GM18868 (cell line): ENCODE measurements at regions not wholly inside any gene's neighbourhood (a gene's known extent, or its start where the extent isn't known, plus 50 kb on each side); places are given as distances from the start of the nearest gene placed in this dataset.
A peak's percentile ranks its signal among the peaks of the same experiment; 100 is the strongest.

Experiments
- ATAC-seq: cut with Tn5 transposase; IDR thresholded peaks from one replicate; pipeline ENCODE4 v1.9.1; 2021; ENCODE audit warnings: mild to moderate bottlenecking, moderate library complexity; ENCODE audit not compliant: unreplicated experiment

DNA sequence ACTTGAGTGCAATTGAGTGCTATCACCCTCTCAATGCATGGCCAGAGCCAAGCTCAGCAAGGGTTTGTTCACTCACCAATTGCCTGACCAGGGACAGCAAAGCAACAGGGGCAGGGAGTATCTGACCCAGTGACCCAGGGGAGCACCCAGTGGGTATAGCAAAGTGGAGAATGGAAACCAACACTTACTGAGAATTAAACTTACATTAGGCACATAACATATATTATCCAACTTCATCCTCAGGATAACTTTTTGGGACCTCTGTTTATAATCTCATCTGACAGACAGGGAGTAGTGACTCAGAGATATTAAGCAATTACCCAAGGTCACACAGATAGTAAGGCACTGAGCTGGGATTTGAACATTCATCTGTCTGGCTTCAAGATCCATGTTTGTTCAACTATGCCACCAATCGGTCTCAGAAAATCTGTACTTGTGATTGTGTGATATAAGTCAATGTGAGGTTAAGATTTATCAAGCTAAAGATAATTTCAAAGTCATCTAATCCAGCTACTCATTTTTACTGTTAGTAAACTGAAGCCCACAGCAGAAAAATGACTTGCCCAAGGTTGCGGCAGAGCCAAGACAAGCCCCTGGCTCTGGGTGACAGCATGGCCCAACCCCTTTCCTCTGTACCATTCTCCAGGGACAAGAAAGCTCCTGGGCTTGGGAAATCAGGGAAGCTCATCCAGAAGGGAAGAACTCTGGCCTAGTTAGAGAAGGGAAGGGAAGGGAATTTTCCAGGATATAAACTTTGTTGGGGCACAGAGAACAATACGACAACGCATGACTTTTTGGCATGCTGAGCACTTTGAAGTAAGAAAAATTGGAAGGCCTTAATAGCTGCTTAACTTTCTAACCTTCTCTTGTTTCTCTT is 138.0 kb upstream of the SMAD3 start:
- ATAC-seq: no peak

GRCh38 chr15:66928101-66928500 is 137.3 kb upstream of the SMAD3 start:
- ATAC-seq: no peak

DNA sequence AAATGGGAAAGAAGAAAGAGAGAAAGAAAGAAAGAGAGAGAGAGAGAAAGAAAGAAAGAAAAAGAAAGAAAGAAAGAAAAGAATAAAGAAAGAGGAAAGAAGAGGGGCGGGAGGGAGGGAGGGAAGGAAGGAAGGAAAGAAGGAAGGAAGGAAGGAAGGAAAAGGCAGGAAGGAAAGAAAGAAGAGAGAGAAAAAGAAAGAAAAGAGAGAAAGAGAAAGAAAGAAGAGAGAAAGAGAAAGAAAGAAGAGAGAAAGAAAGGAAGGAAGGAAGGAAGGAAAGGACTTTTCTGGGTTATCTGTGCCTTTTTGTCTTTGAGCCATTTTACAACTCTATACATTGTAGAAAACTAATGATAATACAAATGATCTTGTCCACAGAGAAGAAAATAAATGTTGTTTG is 136.6 kb upstream of the SMAD3 start:
- ATAC-seq: no peak

GRCh38 chr15:66929843-66930402 is 135.5 kb upstream of the SMAD3 start:
- ATAC-seq: no peak

DNA sequence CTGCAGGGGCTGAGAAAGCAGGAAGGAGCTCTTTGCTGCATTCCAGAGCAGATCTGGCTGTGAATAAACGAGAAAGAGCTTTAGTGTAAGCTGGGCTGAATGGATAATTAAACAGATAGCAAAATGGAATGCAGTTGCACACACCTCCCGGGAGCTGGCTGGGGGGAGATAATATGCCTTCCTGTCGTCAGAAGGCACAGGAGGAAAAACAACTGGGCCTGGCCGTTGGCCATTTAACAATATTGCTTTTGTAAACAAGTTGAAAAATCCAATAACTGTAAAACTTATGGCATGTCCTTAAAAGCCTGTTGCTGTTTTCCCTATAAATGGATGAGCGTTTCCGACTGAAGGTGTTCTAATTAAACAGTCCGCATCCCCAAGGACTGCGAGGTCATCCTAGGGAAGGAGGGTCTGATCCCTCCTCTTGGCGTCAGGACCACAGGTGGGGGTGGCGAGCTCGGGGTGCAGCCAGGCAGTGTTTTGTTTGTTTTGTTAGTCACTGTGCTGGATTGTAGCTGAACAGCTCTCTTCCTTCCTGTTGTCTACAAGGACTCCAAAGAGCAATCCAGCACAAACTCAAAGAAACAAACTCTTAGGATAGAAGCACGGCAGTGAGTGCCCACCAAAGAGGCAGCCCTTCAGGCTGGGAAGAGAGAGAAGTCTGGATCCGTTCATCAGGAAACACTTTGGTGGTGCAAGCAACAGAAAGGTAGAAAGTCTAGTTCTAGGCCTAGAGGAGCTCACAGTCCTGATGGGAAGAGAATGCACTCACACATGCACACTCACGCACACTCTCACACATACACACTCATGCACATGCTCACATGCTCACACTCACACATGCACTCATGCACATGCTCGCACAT is 133.4 kb upstream of the SMAD3 start:
- ATAC-seq: no peak

DNA sequence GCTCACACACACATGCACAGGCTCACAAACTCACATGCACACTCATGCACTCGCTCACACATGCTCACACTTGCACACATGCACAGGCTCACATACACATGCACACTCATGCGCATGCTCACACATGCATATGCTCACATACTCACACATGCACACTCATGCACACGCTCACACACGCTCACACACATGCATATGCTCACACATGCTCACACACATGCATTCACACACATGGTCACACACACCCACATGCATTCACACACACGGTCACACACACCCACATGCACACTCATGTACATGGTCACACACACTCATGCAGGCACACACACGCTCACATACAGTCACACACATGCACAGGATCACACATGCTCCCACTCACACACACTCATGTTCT is 132.8 kb upstream of the SMAD3 start:
- no peak for ATAC-seq

- ATAC-seq: no peak
These were observed 131.2 kb upstream of the SMAD3 start for GRCh38 chr15:66933932-66934867.

DNA sequence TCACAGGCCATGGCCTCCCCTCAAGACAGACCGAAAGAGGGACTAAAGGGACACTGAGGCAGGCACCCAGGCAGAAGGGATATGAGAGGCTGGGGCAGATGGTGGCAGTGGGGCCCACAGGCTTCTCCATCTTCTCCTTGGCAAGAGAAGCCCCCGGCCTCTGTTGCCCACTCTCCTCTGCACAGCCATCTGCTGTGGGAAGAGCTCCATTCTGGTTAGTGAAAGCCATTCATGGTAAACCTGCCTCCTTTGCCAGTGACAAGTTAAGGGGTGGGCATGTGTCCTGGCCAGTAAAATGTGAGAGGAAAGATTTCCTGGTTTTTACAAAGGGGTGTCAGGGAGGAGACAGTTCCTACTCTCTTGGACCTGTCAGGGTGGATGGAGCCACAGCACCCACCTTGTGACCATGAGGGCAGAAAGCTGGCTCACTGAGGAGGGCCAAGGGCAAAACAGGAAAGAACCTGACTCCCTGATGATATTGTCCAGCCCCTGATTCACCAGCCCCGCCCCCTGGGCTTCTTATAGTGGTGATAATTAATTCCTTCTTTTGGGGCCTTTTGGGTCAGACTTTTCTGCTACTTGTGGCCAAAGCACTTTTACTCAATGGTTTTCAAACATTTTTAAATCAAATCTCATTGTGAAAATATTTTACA is 130.4 kb upstream of the SMAD3 start:
- no peak for ATAC-seq

DNA sequence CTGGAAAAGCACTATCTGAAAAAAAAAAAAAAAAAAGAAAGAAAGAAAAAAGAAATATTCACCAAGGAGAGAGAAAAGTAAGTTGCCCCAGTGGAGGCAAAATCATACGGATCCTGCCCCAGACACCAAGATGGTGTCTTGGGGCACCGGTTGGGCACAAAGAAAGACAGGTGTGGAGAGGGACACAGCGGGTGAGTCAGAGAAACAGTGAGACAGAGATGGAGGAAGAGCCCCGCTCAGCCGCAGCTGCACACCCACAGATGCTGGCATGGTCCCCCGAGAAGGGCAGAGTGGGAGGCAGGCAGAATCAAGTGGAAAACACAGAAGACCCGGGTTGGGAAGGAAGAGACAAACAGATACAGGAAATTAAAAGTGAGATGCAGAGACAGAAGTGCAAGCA is 129.7 kb upstream of the SMAD3 start:
- no peak for ATAC-seq

DNA sequence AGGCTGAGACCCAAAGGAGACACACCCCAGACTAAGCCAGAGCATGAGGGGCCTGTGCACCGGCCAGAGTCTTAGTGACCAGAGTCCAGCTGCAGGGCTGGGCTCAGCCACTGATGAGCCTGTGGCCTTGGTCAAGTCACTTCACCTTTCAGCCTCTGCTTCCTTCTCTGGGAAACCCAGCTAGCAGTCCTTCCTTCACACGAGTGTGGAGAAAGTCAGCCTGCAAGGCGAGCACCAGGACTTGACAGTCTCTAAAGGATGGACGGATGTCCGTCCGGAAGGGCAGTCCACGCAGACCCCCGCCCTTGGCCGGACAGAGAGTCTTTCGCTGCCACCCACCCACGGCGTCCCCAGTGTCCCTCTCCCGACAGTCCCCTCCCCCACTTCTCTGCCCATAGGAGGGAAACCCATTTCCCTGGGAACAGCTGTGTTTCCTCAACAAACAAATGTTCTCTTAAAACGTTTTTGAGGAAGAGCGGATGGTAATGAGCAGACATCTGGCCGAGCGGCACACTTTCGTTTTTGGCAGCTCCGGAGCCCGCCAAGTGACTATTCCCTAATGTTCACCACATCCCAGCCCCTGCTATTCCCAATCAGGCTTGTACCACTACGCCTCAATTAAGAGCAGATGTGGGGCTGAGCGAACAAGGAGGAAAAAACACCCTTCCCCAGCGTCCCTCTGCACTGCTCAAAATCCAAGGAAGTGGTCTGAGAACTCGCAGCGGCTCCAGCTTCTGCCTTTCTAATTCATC is 129.1 kb upstream of the SMAD3 start:
- ATAC-seq: no peak

DNA sequence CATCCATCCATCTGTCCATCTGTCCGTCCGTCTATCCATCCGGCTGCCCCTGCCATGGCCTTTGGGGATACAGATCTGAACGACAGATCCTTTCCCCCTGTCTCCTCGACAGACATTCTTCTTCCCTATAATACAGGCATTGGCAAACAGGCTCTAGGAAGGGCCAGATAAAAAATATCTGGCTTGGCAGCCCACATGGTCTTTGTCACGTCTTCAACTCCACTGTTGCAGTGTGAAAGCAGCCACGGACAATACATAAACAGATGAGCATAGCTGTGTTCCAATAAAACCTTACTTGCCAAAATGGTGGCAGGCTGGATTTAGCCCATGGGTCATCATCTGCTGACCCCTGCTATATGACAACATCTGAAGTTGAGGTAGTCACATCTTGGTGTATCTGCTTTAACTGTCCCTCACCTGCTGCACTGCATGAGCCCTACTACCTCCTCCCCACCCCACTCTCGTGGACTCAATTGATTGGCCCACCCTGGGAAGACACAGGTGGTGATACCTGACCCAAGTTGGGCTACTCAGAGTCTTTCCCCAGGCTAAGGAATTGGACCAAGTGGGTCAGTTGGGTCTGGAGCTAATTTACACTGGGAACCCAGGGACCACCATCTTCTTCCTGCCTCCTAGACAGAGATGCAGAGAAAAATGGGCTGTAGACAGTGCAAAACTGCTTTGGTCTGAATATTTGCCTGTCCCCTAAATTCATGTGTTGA is 128.4 kb upstream of the SMAD3 start:
- ATAC-seq: no peak

DNA sequence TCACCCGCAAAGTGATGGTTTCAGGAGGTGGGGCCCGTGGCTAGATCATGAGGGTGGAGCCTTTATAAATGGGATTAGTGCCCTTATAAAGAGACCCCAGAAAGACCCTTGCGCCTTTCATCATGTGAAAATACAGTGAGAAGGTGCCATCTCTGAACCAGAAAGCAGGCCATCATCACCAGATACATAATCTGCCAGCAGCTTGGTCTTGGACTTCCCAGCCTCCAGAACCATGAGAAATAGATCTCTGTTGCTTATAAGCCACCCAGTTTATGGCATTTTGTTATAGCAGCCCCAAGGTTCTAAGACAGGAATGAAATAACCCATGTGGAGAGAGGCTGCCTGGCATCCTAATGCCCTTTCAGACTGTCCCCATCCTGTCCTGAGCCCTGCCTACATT is 127.8 kb upstream of the SMAD3 start:
- no peak for ATAC-seq

DNA sequence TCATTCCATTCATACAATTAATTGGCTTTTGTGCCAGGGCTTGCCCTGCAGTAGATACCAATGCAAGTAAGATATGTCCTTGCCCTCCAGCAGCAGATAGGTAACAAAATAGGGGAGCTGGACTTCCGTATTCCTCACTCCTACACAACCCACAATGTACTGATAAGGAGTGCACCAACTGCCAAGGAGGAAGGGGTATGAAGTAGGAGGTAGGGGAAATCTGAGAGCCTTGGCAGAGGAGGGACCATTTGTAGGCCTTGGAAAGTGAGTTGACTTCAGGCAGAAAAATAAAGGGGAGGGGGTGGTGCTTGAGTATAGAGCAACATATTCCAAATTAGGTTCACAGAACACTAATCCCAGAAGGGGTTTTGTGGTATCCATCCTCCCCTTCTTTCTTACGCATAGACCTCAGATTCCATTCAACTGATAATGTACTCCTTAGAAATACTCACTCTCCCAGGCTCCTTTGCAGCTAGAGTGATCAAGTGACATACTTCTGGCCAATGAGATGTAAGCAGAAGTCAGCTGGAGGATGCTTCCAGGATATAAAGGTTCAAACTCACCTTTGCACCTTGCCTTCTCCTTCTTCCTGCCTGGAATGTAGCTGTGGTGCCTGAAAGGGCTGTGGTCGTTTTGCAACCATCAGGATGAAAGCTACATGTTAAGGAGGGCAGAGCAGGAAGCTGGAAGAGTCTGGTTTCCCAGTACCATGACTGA is 127.1 kb upstream of the SMAD3 start:
- no peak for ATAC-seq

DNA sequence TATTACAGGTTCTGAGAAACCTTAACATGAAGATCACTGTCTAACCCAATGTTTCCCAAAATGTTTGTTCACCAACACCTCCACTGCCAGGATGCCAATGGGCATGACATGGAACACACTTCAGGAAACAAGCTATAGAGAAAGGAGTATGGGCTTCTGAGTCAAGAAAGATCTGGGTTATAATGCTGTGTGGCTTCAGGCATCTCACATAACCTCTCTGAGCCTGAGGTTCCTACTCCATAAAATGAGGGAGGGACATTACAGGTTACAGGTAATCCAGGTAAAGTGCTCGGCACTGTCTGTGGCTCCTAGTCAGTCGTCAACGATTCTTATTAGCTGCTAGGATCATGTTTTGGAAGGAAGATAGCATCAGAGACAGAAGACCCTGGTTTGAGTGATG is 126.4 kb upstream of the SMAD3 start:
- ATAC-seq: no peak

GRCh38 chr15:66939451-66940023 is 125.9 kb upstream of the SMAD3 start:
- no peak for ATAC-seq

DNA sequence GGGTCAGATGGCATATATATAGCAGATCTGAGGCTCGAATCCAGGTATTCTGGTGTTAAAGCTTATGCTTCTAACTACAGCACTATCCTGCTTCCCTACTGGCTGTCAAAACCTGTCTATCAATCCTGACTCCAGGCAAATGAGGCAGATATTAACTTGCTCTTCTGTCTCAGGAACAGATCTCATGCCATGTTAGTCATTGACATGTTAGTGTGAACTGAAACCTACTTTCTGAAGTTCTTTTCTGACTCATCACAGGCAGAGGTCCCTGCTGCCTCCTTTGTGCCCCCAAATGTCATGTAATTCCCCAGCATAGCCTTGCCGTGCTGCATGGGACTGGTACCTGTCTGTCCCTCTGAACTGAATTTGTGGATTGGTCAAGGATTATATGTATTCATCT is 125.0 kb upstream of the SMAD3 start:
- ATAC-seq: peak; percentile 75

- ATAC-seq: no peak
These were observed 124.2 kb upstream of the SMAD3 start for GRCh38 chr15:66941108-66941711.
